ENCODE measurements at regions not wholly inside any gene's neighbourhood (a gene's known extent, or its start where the extent isn't known, plus 50 kb on each side); places are given as distances from the start of the nearest gene placed in this dataset.

GRCh38 chr4:115332078-115332477 lies 218.7 kb upstream of the NDST4 start:
- in situ Hi-C loops (cut with MboI; ENCODE audit: low sequenced_read_pairs, unreplicated experiment), result no loop called here
- no peak for TF ChIP-seq CTCF (IDR thresholded peaks at IDR 0.05; ENCODE audit: borderline replicate concordance, control extremely low read depth, extremely low read depth, insufficient read depth, missing control alignments)
- DNase-seq (ENCODE audit: low spot score), result no peak

GRCh38 chr4:115331241-115331640 lies 217.8 kb upstream of the NDST4 start:
- no peak for TF ChIP-seq CTCF (IDR thresholded peaks at IDR 0.05; ENCODE audit: borderline replicate concordance, control extremely low read depth, extremely low read depth, insufficient read depth, missing control alignments)
- in situ Hi-C loops (cut with MboI; ENCODE audit: low sequenced_read_pairs, unreplicated experiment), result no loop called here
- DNase-seq (ENCODE audit: low spot score), result no peak

DNA sequence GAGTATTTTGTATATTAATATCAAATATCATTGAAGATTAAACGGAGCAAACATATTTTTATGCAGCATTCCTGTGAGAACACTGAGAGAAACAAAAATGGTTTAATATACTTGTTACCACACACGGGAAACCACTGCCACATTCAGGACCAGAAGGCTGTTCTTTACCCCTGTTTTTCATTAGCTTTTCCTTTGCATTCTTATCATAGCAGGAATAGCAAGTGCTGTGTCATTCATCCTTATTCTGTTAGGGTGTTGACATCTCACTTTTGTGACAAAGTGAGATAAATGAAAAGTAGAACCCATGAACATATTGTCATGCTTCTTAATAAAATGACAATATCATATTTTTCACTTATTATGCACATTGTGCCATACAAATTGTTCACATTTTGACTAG lies 212.4 kb upstream of the NDST4 start:
- no peak for TF ChIP-seq CTCF (IDR thresholded peaks at IDR 0.05; ENCODE audit: borderline replicate concordance, control extremely low read depth, extremely low read depth, insufficient read depth, missing control alignments)
- DNase-seq (ENCODE audit: low spot score), result no peak
- in situ Hi-C loops (cut with MboI; ENCODE audit: low sequenced_read_pairs, unreplicated experiment), result no loop called here

DNA sequence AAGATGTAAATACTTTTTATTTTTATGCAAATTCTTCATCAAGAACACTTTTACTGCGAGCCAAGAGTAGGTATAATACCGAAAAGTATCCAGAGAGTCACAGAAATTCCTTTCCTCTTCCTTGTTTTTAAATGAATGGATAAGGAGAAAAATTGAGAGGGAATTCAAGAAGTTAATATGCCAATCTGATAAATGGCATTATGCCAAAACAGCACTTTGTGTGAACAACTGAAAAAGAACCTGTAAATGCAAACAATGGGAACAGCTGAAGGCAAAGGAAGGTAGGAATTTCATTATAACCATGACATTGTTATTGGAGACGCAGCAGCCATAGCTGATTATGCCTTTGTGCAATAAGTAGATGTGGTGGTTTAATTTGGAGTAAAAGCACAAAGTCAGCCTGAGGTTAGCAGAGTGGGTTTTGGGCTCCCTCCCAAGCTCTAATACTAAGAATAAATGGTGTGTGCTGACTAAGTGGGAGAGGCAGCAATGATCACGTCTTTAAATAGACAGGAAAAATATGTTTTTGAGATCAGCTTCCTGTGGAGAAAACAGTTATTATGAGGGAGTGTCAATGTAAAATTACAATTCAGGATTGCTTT lies 209.8 kb upstream of the NDST4 start:
- in situ Hi-C loops (cut with MboI; ENCODE audit: low sequenced_read_pairs, unreplicated experiment), result no loop called here
- no peak for DNase-seq (ENCODE audit: low spot score)
- no peak for TF ChIP-seq CTCF (IDR thresholded peaks at IDR 0.05; ENCODE audit: borderline replicate concordance, control extremely low read depth, extremely low read depth, insufficient read depth, missing control alignments)

DNA sequence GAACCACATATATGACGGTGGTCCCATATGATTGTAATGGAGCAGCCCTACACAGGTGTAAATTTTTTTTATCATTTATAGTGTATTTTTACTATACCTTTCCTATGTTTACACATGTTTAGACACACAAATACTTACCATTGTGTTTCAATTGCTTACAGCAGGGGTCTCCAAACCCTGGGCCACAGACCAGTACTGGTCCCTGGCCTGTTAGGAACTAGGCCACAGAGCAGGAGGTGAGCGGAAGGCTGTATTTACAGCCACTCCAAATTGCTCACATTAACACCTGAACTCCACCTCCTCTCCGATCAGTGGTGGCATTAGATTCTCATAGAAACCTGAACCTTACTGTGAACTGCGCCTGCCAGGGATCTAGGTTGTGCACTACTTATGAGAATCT lies 201.8 kb upstream of the NDST4 start:
- no peak for DNase-seq (ENCODE audit: low spot score)
- no peak for TF ChIP-seq CTCF (IDR thresholded peaks at IDR 0.05; ENCODE audit: borderline replicate concordance, control extremely low read depth, extremely low read depth, insufficient read depth, missing control alignments)
- in situ Hi-C loops (cut with MboI; ENCODE audit: low sequenced_read_pairs, unreplicated experiment), result no loop called here

DNA sequence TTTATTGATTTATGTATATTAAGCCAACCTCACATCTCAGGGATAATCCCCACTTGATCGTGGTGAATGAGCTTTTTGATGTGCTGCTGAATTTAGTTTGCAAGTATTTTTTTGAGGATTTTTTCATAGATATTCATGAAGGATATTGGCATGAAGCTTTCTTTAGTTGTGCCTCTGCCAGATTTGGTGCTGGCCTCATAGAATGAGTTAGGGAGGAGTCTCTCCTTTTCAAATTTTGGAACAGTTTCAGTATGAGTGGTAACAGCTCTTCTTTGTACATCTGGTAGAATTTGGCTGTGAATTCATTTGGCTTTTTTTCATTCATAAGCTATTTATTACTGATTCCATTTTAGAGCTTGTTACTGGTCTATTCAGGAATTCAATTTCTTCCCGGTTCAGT lies 197.2 kb upstream of the NDST4 start:
- TF ChIP-seq CTCF (IDR thresholded peaks at IDR 0.05; ENCODE audit: borderline replicate concordance, control extremely low read depth, extremely low read depth, insufficient read depth, missing control alignments), result no peak
- in situ Hi-C loops (cut with MboI; ENCODE audit: low sequenced_read_pairs, unreplicated experiment), result no loop called here

GRCh38 chr4:115294717-115295116 lies 181.3 kb upstream of the NDST4 start:
- DNase-seq (ENCODE audit: low spot score), result no peak
- in situ Hi-C loops (cut with MboI; ENCODE audit: low sequenced_read_pairs, unreplicated experiment), result no loop called here
- TF ChIP-seq CTCF (IDR thresholded peaks at IDR 0.05; ENCODE audit: borderline replicate concordance, control extremely low read depth, extremely low read depth, insufficient read depth, missing control alignments), result no peak

More for the DNA sequence above, 197.2 kb upstream of the NDST4 start:
- no peak for DNase-seq (ENCODE audit: low spot score)
